GM12878 (cell line): ENCODE measurements at regions not wholly inside any gene's neighbourhood (a gene's known extent, or its start where the extent isn't known, plus 50 kb on each side); places are given as distances from the start of the nearest gene placed in this dataset.

ENCODE experiments used
- ATAC-seq: fragments of 200-7000 bp; cut with Tn5 transposase; 3 replicates; pipeline ENCODE4 v1.9.1; 2020; ENCODE audit warnings: mild to moderate bottlenecking, moderate library complexity
- BruUV-seq: library from RNA; stranded (reverse); fragments of 400-500 nt; replicated peaks from 2 replicates; lab custom pipeline; 2021; lab: Mats Ljungman, UMichigan
- CTCF ChIA-PET: fragments of 300-600 bp; sonication (Branson Sonifier 250); formaldehyde crosslinking; extraction: SDS; loops from one replicate; lab custom pipeline; 2021; ENCODE audit warnings: inconsistent platforms; lab: Yijun Ruan, JAX
- POLR2A ChIA-PET: fragments of 350-600 bp; formaldehyde crosslinking; extraction: SDS; loops from one replicate; lab custom pipeline; 2021; ENCODE audit warnings: inconsistent platforms; lab: Charles Lee
- RAD21 ChIA-PET: fragments of 300-600 bp; sonication (Branson Sonifier 250); formaldehyde crosslinking; loops from one replicate; lab custom pipeline; 2023; ENCODE audit warnings: antibody characterized with exemption; ENCODE audit not compliant: unreplicated experiment; lab: Charles Lee
- SMC1A ChIA-PET: fragments of 300-600 bp; sonication (Branson Sonifier 250); formaldehyde crosslinking; loops from one replicate; lab custom pipeline; 2023; ENCODE audit not compliant: unreplicated experiment, uncharacterized antibody; lab: Charles Lee
- DNase-seq: peaks from one replicate; pipeline ENCODE4 v3.0.0-alpha.2; 2011; ENCODE audit warnings: low read depth, low spot score
- FAIRE-seq: peaks from 3 replicates; lab custom pipeline; 2011; peaks lifted over from hg19 to GRCh38; lab: Jason Lieb, UNC
- H2AFZ ChIP-seq: 2 replicates; pipeline ENCODE4 v1.6.0; 2011; ENCODE audit warnings: low read depth, low read length, control low read depth; ENCODE audit not compliant: control insufficient read depth
- H3K27ac ChIP-seq: 2 replicates; pipeline ENCODE4 v1.5.1; 2011; ENCODE audit warnings: control low read depth; ENCODE audit not compliant: control insufficient read depth, insufficient read depth
- H3K27me3 ChIP-seq, 2 experiments: replicated peaks in 1 of 2; 2 replicates each; pipeline versions ENCODE4 v1.6.0 to v1.6.1; 2011; ENCODE audit warnings: low read length in 1 of 2; ENCODE audit not compliant: control insufficient read depth in 2 of 2, insufficient read depth in 2 of 2
- H3K36me3 ChIP-seq, 2 experiments: 2 replicates each; pipeline ENCODE4 v1.5.1; 2011; ENCODE audit warnings: low read length in 1 of 2; ENCODE audit not compliant: control insufficient read depth in 2 of 2, insufficient read depth in 2 of 2
- H3K4me1 ChIP-seq: 2 replicates; pipeline ENCODE4 v1.6.1; 2011; ENCODE audit warnings: mild to moderate bottlenecking, low read length, moderate library complexity, mixed read lengths; ENCODE audit not compliant: control insufficient read depth, insufficient read depth
- H3K4me2 ChIP-seq: 2 replicates; pipeline ENCODE4 v1.6.0; 2011; ENCODE audit warnings: control low read depth; ENCODE audit not compliant: control insufficient read depth, insufficient read depth
- H3K4me3 ChIP-seq: fragments of 200-600 bp; sonication (generic); 2 replicates; pipeline ENCODE4 v1.5.1; 2016
- H3K79me2 ChIP-seq: 2 replicates; pipeline ENCODE4 v1.6.0; 2011; ENCODE audit warnings: low read length; ENCODE audit not compliant: control insufficient read depth, insufficient read depth
- H3K9ac ChIP-seq: 2 replicates; pipeline ENCODE4 v1.8.0; 2011; ENCODE audit warnings: low read length, control low read depth, mixed read lengths; ENCODE audit not compliant: control insufficient read depth, insufficient read depth
- H3K9me3 ChIP-seq: replicated peaks from 3 replicates; pipeline ENCODE4 v1.5.1; 2011; ENCODE audit warnings: mild to moderate bottlenecking, low read length; ENCODE audit not compliant: control insufficient read depth, insufficient read depth
- H4K20me1 ChIP-seq: 2 replicates; pipeline ENCODE4 v1.6.0; 2011; ENCODE audit not compliant: control insufficient read depth, insufficient read depth
- BACH1 ChIP-seq: fragments of 450-650 bp; IDR thresholded peaks from 2 replicates; pipeline ENCODE4 v1.6.1; 2017; ENCODE audit warnings: mild to moderate bottlenecking, borderline replicate concordance
- BCL11A ChIP-seq: IDR thresholded peaks from 2 replicates; pipeline ENCODE4 v1.6.1; 2011; ENCODE audit warnings: low read depth, low read length
- BHLHE40 ChIP-seq, 2 experiments: fragments of 450-650 bp in 1 of 2; IDR thresholded peaks; 2 replicates each; pipeline ENCODE4 v1.6.1; 2011 to 2017; ENCODE audit warnings: low read depth in 2 of 2, borderline replicate concordance in 1 of 2, improper control_type of control experiment in 1 of 2, low read length in 1 of 2, mild to moderate bottlenecking in 1 of 2
- CREB1 ChIP-seq: IDR thresholded peaks from 2 replicates; pipeline ENCODE4 v1.6.1; 2012; ENCODE audit warnings: low read depth, mild to moderate bottlenecking, inconsistent platforms
- DPF2 ChIP-seq: fragments of 450-650 bp; IDR thresholded peaks from 2 replicates; pipeline ENCODE4 v1.6.1; 2017; ENCODE audit warnings: mild to moderate bottlenecking
- FOS ChIP-seq: IDR thresholded peaks from 3 replicates; pipeline ENCODE4 v1.6.1; 2011; ENCODE audit warnings: borderline replicate concordance; ENCODE audit not compliant: insufficient read length; ENCODE audit errors: extremely low read depth
- HDGF ChIP-seq: fragments of 450-650 bp; IDR thresholded peaks from 2 replicates; pipeline ENCODE4 v1.6.1; 2016; ENCODE audit warnings: antibody characterized with exemption
- KLF5 ChIP-seq: fragments of 450-650 bp; IDR thresholded peaks from 2 replicates; pipeline ENCODE4 v1.6.1; 2014; ENCODE audit warnings: mild to moderate bottlenecking; ENCODE audit not compliant: partially characterized antibody
- MEF2A ChIP-seq: IDR thresholded peaks from 2 replicates; pipeline ENCODE4 v1.6.1; 2011; ENCODE audit warnings: low read depth, mild to moderate bottlenecking, low read length, moderate library complexity; ENCODE audit not compliant: insufficient read depth
- NBN ChIP-seq: fragments of 450-650 bp; IDR thresholded peaks from 2 replicates; pipeline ENCODE4 v1.6.1; 2016
- NFYA ChIP-seq: IDR thresholded peaks from 2 replicates; pipeline ENCODE4 v1.6.1; 2011; ENCODE audit warnings: low read depth, mild to moderate bottlenecking, low read length, improper control_type of control experiment, borderline replicate concordance
- NFYB ChIP-seq: IDR thresholded peaks from 2 replicates; pipeline ENCODE4 v1.6.1; 2011; ENCODE audit warnings: low read depth, mild to moderate bottlenecking, low read length, improper control_type of control experiment, moderate library complexity; ENCODE audit not compliant: insufficient read depth
- NR2F1 ChIP-seq: fragments of 450-650 bp; conservative IDR thresholded peaks from 2 replicates; pipeline ENCODE4 v1.6.1; 2017; ENCODE audit warnings: mild to moderate bottlenecking
- PML ChIP-seq: IDR thresholded peaks from 2 replicates; pipeline ENCODE4 v1.6.1; 2012; ENCODE audit warnings: low read length, inconsistent platforms
- RAD21 ChIP-seq: IDR thresholded peaks from 2 replicates; pipeline ENCODE4 v1.6.1; 2011; ENCODE audit warnings: mild to moderate bottlenecking, low read depth, low read length, moderate library complexity; ENCODE audit not compliant: insufficient read depth
- SMAD5 ChIP-seq: IDR thresholded peaks from 2 replicates; pipeline ENCODE4 v1.6.1; 2016; ENCODE audit warnings: antibody characterized with exemption, low read depth
- SRF ChIP-seq, 2 experiments: IDR thresholded peaks; 2 replicates each; pipeline ENCODE4 v1.6.1; 2011; ENCODE audit warnings: low read depth in 2 of 2, low read length in 2 of 2, mild to moderate bottlenecking in 1 of 2, moderate library complexity in 1 of 2
- TCF7 ChIP-seq: IDR thresholded peaks from 2 replicates; pipeline ENCODE4 v1.6.1; 2014; ENCODE audit warnings: antibody characterized with exemption, borderline replicate concordance
- ZNF274 ChIP-seq: IDR thresholded peaks from one replicate; pipeline ENCODE4 v1.8.0; 2011; ENCODE audit not compliant: insufficient read length, insufficient read depth
- ZNF384 ChIP-seq: IDR thresholded peaks from 2 replicates; pipeline ENCODE4 v1.6.1; 2012; ENCODE audit warnings: low read depth, mild to moderate bottlenecking, low read length, improper control_type of control experiment, borderline replicate concordance
- WGBS: methylation state at CpG from one replicate; pipeline ENCODE4 v1.1.6; 2016; ENCODE audit warnings: low lambda C conversion rate; ENCODE audit not compliant: insufficient replicate concordance, insufficient coverage; ENCODE audit errors: missing lambda C conversion rate; 5-methylcytosine and 5-hydroxymethylcytosine counted together
- in situ Hi-C: fragments of 300-500 bp; cut with MboI; formaldehyde crosslinking; loops from 9 replicates; pipeline ENCODE4 v1.14.3; 2018; ENCODE audit warnings: mixed read lengths
- intact Hi-C: fragments of 100-400 bp; cut with micrococcal nuclease; formaldehyde crosslinking; loops from one replicate; pipeline ENCODE4 v1.14.2; 2022; ENCODE audit not compliant: unreplicated experiment
- TF ChIP-seq, protein P1 (sequence below): fragments of 150-350 bp; IDR thresholded peaks from 2 replicates; pipeline ENCODE4 v1.6.1; 2014; ENCODE audit warnings: mild to moderate bottlenecking, low read depth, low read length

DNA sequence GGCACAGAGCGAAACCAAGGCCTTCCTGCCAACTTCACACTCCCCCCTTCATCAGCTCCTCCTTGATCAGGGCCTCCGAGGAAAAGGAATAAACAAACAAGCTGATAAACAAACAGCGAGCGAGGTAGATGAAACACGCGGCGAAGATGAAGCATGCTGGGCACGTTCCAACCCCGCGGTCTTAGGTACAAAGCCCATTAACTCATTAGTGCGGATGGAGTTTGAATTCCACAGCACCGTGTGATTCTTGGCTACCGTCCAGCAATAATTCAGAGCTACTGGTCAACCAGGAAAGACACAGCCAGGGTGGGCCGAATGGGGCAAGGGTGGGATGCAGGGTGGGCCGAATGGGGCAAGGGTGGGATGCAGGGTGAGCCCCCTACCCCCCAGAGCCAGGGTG, 67.3 kb downstream of the RBFOX3 start (continued):
- no peak for TF ChIP-seq NFYA
- TF ChIP-seq NBN: no peak
- no peak for TF ChIP-seq BCL11A

DNA sequence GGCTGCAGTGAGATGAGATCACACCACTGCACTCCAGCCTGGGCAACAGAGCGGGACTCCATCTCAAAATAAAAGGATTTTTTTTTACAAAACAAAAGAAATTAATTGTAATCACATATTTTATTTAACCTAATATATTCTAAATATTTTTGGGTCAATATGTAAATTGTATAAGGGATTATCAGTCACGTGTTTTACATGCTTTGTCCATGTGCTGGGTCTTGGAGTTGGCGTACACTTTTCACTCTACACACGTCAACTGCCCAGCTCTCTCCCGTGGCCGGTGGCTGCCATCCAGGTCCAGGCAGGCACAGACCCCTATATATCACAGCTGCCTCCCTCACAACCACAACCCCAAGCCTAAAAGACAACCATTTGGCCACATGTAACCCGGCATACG, 68.1 kb downstream of the RBFOX3 start:
- H3K4me3 ChIP-seq: no peak overlapping the region
- no peaks in the 10 kb centered on the region for H3K36me3 ChIP-seq
- in situ Hi-C loops: no loop called here
- no peak overlapping the region for H3K9ac ChIP-seq
- no peak overlapping the region for H2AFZ ChIP-seq
- intact Hi-C loops: no loop called here
- H3K27ac ChIP-seq: no peak overlapping the region
- H3K9me3 ChIP-seq: no peaks in the 10 kb centered on the region
- ATAC-seq: no peak
- no peak for DNase-seq
- H3K27me3 ChIP-seq: peaks cover 0 to 11% of the 10 kb centered on the region in 2 experiments; a peak in 3 of 4 replicates
- FAIRE-seq: no peak
- POLR2A ChIA-PET: no interaction called here
- SMC1A ChIA-PET: no interaction called here
- H4K20me1 ChIP-seq: no peaks in the 10 kb centered on the region
- no TSS peak for BruUV-seq
- TF ChIP-seq TCF7 (no peak), FOS (no peak), SMAD5 (no peak), HDGF (no peak), CREB1 (no peak), NR2F1 (no peak), KLF5 (no peak), PML (no peak), ZNF274 (no peak), NFYB (no peak), MEF2A (no peak), SRF (IDR thresholded peaks at IDR 0.05; ENCODE audit: low read depth in 2 of 2, low read length in 2 of 2) (no peak), BACH1 (no peak), BHLHE40 (IDR thresholded peaks at IDR 0.05; ENCODE audit: borderline replicate concordance in 1 of 2, low read depth in 2 of 2, low read length in 1 of 2) (no peak), RAD21 (no peak), ZNF384 (no peak), DPF2 (no peak)
- TF ChIP-seq, protein P1, sequence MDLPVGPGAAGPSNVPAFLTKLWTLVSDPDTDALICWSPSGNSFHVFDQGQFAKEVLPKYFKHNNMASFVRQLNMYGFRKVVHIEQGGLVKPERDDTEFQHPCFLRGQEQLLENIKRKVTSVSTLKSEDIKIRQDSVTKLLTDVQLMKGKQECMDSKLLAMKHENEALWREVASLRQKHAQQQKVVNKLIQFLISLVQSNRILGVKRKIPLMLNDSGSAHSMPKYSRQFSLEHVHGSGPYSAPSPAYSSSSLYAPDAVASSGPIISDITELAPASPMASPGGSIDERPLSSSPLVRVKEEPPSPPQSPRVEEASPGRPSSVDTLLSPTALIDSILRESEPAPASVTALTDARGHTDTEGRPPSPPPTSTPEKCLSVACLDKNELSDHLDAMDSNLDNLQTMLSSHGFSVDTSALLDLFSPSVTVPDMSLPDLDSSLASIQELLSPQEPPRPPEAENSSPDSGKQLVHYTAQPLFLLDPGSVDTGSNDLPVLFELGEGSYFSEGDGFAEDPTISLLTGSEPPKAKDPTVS: no peak
- TF ChIP-seq, all 136 proteins: peak for 0
- H3K4me1 ChIP-seq: no peaks in the 10 kb centered on the region
- H3K4me2 ChIP-seq: no peak overlapping the region
- 56% methylated on average over 8 of the region's 8 CpGs for WGBS
- ChIA-PET RAD21 (no interaction called here), CTCF (no interaction called here)
- H3K79me2 ChIP-seq: no peaks in the 10 kb centered on the region
